IMR-90 (cell line): ENCODE measurements at regions not wholly inside any gene's neighbourhood (a gene's known extent, or its start where the extent isn't known, plus 50 kb on each side); places are given as distances from the start of the nearest gene placed in this dataset.

Source experiments
- ATAC-seq: fragments of 200-7000 bp; cut with Tn5 transposase; 2 replicates; pipeline ENCODE4 v1.9.1; 2020; ENCODE audit warnings: low read depth, mild to moderate bottlenecking, moderate library complexity
- BruUV-seq: library from RNA; stranded (reverse); fragments of 400-500 nt; replicated peaks from 2 replicates; lab custom pipeline; 2021; lab: Mats Ljungman, UMichigan
- CTCF ChIA-PET: fragments of 300-600 bp; formaldehyde crosslinking; extraction: SDS; loops from one replicate; lab custom pipeline; 2021; ENCODE audit warnings: antibody characterized with exemption; lab: Yijun Ruan, JAX
- POLR2A ChIA-PET: fragments of 300-600 bp; sonication (Branson Sonifier 250); formaldehyde crosslinking; loops from one replicate; lab custom pipeline; 2022; ENCODE audit warnings: antibody characterized with exemption; ENCODE audit not compliant: unreplicated experiment; lab: Charles Lee
- DNase-seq: peaks from one replicate; pipeline ENCODE4 v3.0.0; 2013
- H2AFZ ChIP-seq: replicated peaks from 2 replicates; pipeline ENCODE3; 2013; ENCODE audit warnings: low read length, mild to moderate bottlenecking; ENCODE audit not compliant: poor library complexity
- H2AK5ac ChIP-seq: 2 replicates; pipeline ENCODE4 v1.6.1; 2013; ENCODE audit warnings: low read depth, low read length, inconsistent platforms
- H2AK9ac ChIP-seq: replicated peaks from 2 replicates; pipeline ENCODE3; 2013; ENCODE audit warnings: mild to moderate bottlenecking, low read depth, low read length, moderate library complexity; ENCODE audit not compliant: poor library complexity
- H2BK120ac ChIP-seq: 2 replicates; pipeline ENCODE4 v1.6.1; 2013; ENCODE audit warnings: low read depth, low read length, inconsistent platforms
- H2BK15ac ChIP-seq: 3 replicates; pipeline ENCODE4 v1.6.1; 2013; ENCODE audit warnings: low read depth, low read length, inconsistent platforms
- H2BK20ac ChIP-seq: 2 replicates; pipeline ENCODE4 v1.6.1; 2013; ENCODE audit warnings: low read depth, mild to moderate bottlenecking, inconsistent platforms, low read length, moderate library complexity
- H2BK5ac ChIP-seq: 2 replicates; pipeline ENCODE4 v1.6.1; 2013; ENCODE audit warnings: mild to moderate bottlenecking, low read depth, low read length, inconsistent platforms; ENCODE audit not compliant: poor library complexity, severe bottlenecking
- H3K14ac ChIP-seq: replicated peaks from 2 replicates; pipeline ENCODE4 v1.6.1; 2013; ENCODE audit warnings: low read depth, low read length, inconsistent platforms
- H3K18ac ChIP-seq: 2 replicates; pipeline ENCODE4 v1.6.1; 2013; ENCODE audit warnings: low read depth, low read length, control low read depth
- H3K23ac ChIP-seq: 2 replicates; pipeline ENCODE4 v1.6.1; 2013; ENCODE audit warnings: low read depth, low read length, inconsistent platforms
- H3K27ac ChIP-seq: 2 replicates; pipeline ENCODE4 v1.5.1; 2013; ENCODE audit warnings: mild to moderate bottlenecking, control low read depth, low read length; ENCODE audit not compliant: insufficient read depth
- H3K27me3 ChIP-seq: 2 replicates; pipeline ENCODE4 v1.6.1; 2013; ENCODE audit warnings: low read length; ENCODE audit not compliant: control insufficient read depth, insufficient read depth
- H3K36me3 ChIP-seq: 2 replicates; pipeline ENCODE4 v1.6.1; 2013; ENCODE audit warnings: low read length, mixed read lengths; ENCODE audit not compliant: control insufficient read depth, insufficient read depth
- H3K4ac ChIP-seq: 2 replicates; pipeline ENCODE4 v1.6.1; 2013; ENCODE audit warnings: low read depth, low read length, inconsistent platforms
- H3K4me1 ChIP-seq: 2 replicates; pipeline ENCODE4 v1.6.1; 2013; ENCODE audit warnings: low read length, mixed read lengths; ENCODE audit not compliant: control insufficient read depth, insufficient read depth
- H3K4me2 ChIP-seq: 2 replicates; pipeline ENCODE4 v1.6.1; 2013; ENCODE audit warnings: low read depth, mild to moderate bottlenecking, control low read depth, low read length, moderate library complexity
- H3K4me3 ChIP-seq: 2 replicates; pipeline ENCODE4 v1.5.1; 2013; ENCODE audit warnings: low read depth, mild to moderate bottlenecking, control low read depth, low read length, moderate library complexity; ENCODE audit not compliant: insufficient read depth
- H3K56ac ChIP-seq: 2 replicates; pipeline ENCODE4 v1.6.1; 2013; ENCODE audit warnings: low read length, inconsistent platforms; ENCODE audit not compliant: insufficient read depth; ENCODE audit errors: extremely low read depth
- H3K79me1 ChIP-seq, 2 experiments: 2 replicates each; pipeline ENCODE4 v1.6.1; 2013; ENCODE audit warnings: low read length in 2 of 2, inconsistent platforms in 1 of 2, low read depth in 1 of 2
- H3K9ac ChIP-seq: 2 replicates; pipeline ENCODE4 v1.6.1; 2013; ENCODE audit warnings: low read depth, low read length, control low read depth
- H3K9me1 ChIP-seq: 2 replicates; pipeline ENCODE4 v1.6.1; 2013; ENCODE audit warnings: low read length, inconsistent platforms; ENCODE audit not compliant: insufficient read depth
- H3K9me3 ChIP-seq: 2 replicates; pipeline ENCODE4 v1.6.1; 2013; ENCODE audit warnings: low read length; ENCODE audit not compliant: control insufficient read depth, insufficient read depth
- H4K20me1 ChIP-seq: 2 replicates; pipeline ENCODE4 v1.6.1; 2013; ENCODE audit warnings: low read length, inconsistent platforms; ENCODE audit not compliant: insufficient read depth
- H4K5ac ChIP-seq: 2 replicates; pipeline ENCODE4 v1.6.1; 2013; ENCODE audit warnings: mild to moderate bottlenecking, low read depth, low read length, control low read depth
- H4K8ac ChIP-seq, 2 experiments: 2 replicates each; pipeline ENCODE4 v1.6.1; 2013; ENCODE audit warnings: low read depth in 2 of 2, low read length in 2 of 2, control low read depth in 1 of 2, inconsistent platforms in 1 of 2
- H4K91ac ChIP-seq: 2 replicates; pipeline ENCODE4 v1.6.1; 2013; ENCODE audit warnings: low read depth, low read length, inconsistent platforms; ENCODE audit not compliant: insufficient read depth
- BHLHE40 ChIP-seq: fragments of 150-350 bp; IDR thresholded peaks from 2 replicates; pipeline ENCODE4 v1.6.1; 2016; ENCODE audit warnings: mild to moderate bottlenecking, low read depth, low read length
- CEBPB ChIP-seq: IDR thresholded peaks from 2 replicates; pipeline ENCODE4 v1.6.1; 2012; ENCODE audit warnings: low read depth, low read length, improper control_type of control experiment
- ELK1 ChIP-seq: fragments of 150-350 bp; IDR thresholded peaks from 2 replicates; pipeline ENCODE4 v1.6.1; 2016; ENCODE audit warnings: low read depth, mild to moderate bottlenecking, low read length, moderate library complexity, borderline replicate concordance
- FOS ChIP-seq: fragments of 150-350 bp; IDR thresholded peaks from 2 replicates; pipeline ENCODE4 v1.6.1; 2016; ENCODE audit warnings: low read depth, low read length
- MAZ ChIP-seq: IDR thresholded peaks from 2 replicates; pipeline ENCODE4 v1.6.1; 2012; ENCODE audit warnings: low read depth, mild to moderate bottlenecking, low read length, improper control_type of control experiment, moderate library complexity, borderline replicate concordance
- MXI1 ChIP-seq: IDR thresholded peaks from 2 replicates; pipeline ENCODE4 v1.6.1; 2012; ENCODE audit warnings: low read depth, mild to moderate bottlenecking, low read length, moderate library complexity, borderline replicate concordance
- NFE2L2 ChIP-seq: fragments of 150-350 bp; IDR thresholded peaks from 2 replicates; pipeline ENCODE4 v1.6.1; 2016; ENCODE audit warnings: low read depth, mild to moderate bottlenecking, low read length
- POLR2A ChIP-seq: IDR thresholded peaks from 2 replicates; pipeline ENCODE4 v1.6.1; 2012; ENCODE audit warnings: mild to moderate bottlenecking, low read depth, low read length
- RAD21 ChIP-seq: IDR thresholded peaks from 2 replicates; pipeline ENCODE4 v1.6.1; 2012; ENCODE audit warnings: low read length, improper control_type of control experiment
- RCOR1 ChIP-seq: IDR thresholded peaks from 2 replicates; pipeline ENCODE4 v1.6.1; 2012; ENCODE audit warnings: mild to moderate bottlenecking, low read length, improper control_type of control experiment; ENCODE audit not compliant: insufficient replicate concordance
- SMC3 ChIP-seq: fragments of 150-350 bp; IDR thresholded peaks from 2 replicates; pipeline ENCODE4 v1.6.1; 2016; ENCODE audit warnings: low read depth, mild to moderate bottlenecking, antibody characterized with exemption, low read length, moderate library complexity
- USF2 ChIP-seq: fragments of 150-350 bp; IDR thresholded peaks from 2 replicates; pipeline ENCODE4 v1.6.1; 2017; ENCODE audit warnings: mild to moderate bottlenecking, antibody characterized with exemption, low read length, low read depth
- WGBS, 2 experiments: methylation state at CpG; one replicate each; pipeline versions ENCODE4 v1.1.5 to v1.1.7; 2013; ENCODE audit warnings: missing lambda C conversion rate in 2 of 2; ENCODE audit not compliant: insufficient read length in 1 of 2; ENCODE audit errors: extremely low coverage in 2 of 2; 5-methylcytosine and 5-hydroxymethylcytosine counted together
- dilution Hi-C: fragments of 300-500 bp; cut with HindIII; formaldehyde crosslinking; loops from one replicate; pipeline ENCODE4 v1.14.3; 2018; ENCODE audit warnings: low sequenced_read_pairs; ENCODE audit not compliant: unreplicated experiment
- in situ Hi-C: fragments of 300-500 bp; cut with MboI; formaldehyde crosslinking; loops from 3 replicates; pipeline ENCODE4 v1.14.3; 2019; ENCODE audit warnings: low sequenced_read_pairs, inconsistent platforms, mixed read lengths
- intact Hi-C: fragments of 100-400 bp; cut with micrococcal nuclease; formaldehyde crosslinking; loops from 2 replicates; pipeline ENCODE4 v1.10.0; 2022

- CTCF ChIA-PET, result no interaction called here
Observed at GRCh38 chr2:60317034-60317386, 236.4 kb downstream of the BCL11A start.

More at GRCh38 chr2:60317034-60317386, 236.4 kb downstream of the BCL11A start:
- no peak overlapping the region for H2AK5ac ChIP-seq
- no peak overlapping the region for H3K4me3 ChIP-seq
- no peak for TF ChIP-seq RAD21
- TF ChIP-seq POLR2A, result no peak
- no peak for TF ChIP-seq CEBPB
- no peak for TF ChIP-seq MAZ
- no peak for TF ChIP-seq SMC3
- TF ChIP-seq USF2, result no peak
- TF ChIP-seq NFE2L2, result no peak
- no peak for TF ChIP-seq BHLHE40
- TF ChIP-seq FOS, result no peak
- no peak for TF ChIP-seq RCOR1
- TF ChIP-seq MXI1, result no peak
- TF ChIP-seq ELK1, result no peak
- H4K91ac ChIP-seq, result no peak overlapping the region
- H2AFZ ChIP-seq, result no peak overlapping the region
- H2BK20ac ChIP-seq, result no peak overlapping the region
- H3K4ac ChIP-seq, result no peak overlapping the region
- no peak overlapping the region for H3K4me2 ChIP-seq
- no peak overlapping the region for H3K9ac ChIP-seq
- no peak overlapping the region for H3K56ac ChIP-seq
- no peaks in the 10 kb centered on the region for H3K79me1 ChIP-seq
- no peak overlapping the region for H2BK5ac ChIP-seq
- dilution Hi-C loops, result no loop called here
- no peaks in the 10 kb centered on the region for H4K20me1 ChIP-seq
- H3K27me3 ChIP-seq, result no peaks in the 10 kb centered on the region
- H3K36me3 ChIP-seq, result no peaks in the 10 kb centered on the region
- in situ Hi-C loops, result no loop called here
- no peaks in the 10 kb centered on the region for H3K9me1 ChIP-seq
- H2BK15ac ChIP-seq, result no peak overlapping the region
- 17% methylated on average over 1 of the region's 2 CpGs; no CpG with 5 or more reads in 1 of the 2 experiments for WGBS, 2 experiments
- H3K14ac ChIP-seq, result no peak overlapping the region
- H2AK9ac ChIP-seq, result no peak overlapping the region
- H4K5ac ChIP-seq, result no peak overlapping the region
- intact Hi-C loops, result no loop called here
- ATAC-seq, result no peak
- H2BK120ac ChIP-seq, result no peak overlapping the region
- H3K18ac ChIP-seq, result no peak overlapping the region
- POLR2A ChIA-PET, result no interaction called here
- no peak for DNase-seq
- H3K27ac ChIP-seq, result no peak overlapping the region
- BruUV-seq, result no TSS peak
- no peak overlapping the region for H3K23ac ChIP-seq
- H3K4me1 ChIP-seq, result no peaks in the 10 kb centered on the region
- no peak overlapping the region for H4K8ac ChIP-seq
- H3K9me3 ChIP-seq, result no peaks in the 10 kb centered on the region
